Stimulated activated CD8-positive, alpha-beta memory T cell treated with anti-CD3 and anti-CD28 coated beads, Interleukin-2, amount 100 ng/mL, for 1 hour (primary cell): ENCODE measurements at regions not wholly inside any gene's neighbourhood (a gene's known extent, or its start where the extent isn't known, plus 50 kb on each side); places are given as distances from the start of the nearest gene placed in this dataset.
"Not testable (repeated sequence)": the region's sequence is repeated elsewhere in the genome, so short reads cannot be mapped to it uniquely, and the experiment has no call there.

Experiments used
- DNase-seq, 2 donors: peaks; one replicate each; pipeline ENCODE4 v3.0.0-alpha.2; 2020; ENCODE audit warnings: low read depth in 2 of 2

DNA sequence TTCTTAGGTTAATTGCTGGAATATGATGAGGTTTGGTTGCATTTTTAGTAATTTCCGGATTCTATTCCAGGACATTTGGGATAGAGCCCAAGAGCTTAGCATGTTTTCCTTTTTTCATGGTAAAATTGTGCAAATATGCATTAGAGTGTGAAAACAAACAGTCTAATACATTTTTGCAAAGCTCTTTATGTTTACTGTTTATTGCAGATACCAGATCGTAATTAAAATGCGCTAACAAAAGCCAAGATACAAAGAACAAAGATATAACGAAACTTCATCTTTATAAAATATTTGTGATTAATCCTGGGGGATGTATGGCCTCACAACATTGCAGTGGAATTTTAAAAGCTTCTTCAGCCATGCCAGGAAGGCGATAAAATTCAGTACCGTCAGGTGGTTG lies 94.5 kb upstream of the TBC1D5 start:
- DNase-seq, result no peak

DNA sequence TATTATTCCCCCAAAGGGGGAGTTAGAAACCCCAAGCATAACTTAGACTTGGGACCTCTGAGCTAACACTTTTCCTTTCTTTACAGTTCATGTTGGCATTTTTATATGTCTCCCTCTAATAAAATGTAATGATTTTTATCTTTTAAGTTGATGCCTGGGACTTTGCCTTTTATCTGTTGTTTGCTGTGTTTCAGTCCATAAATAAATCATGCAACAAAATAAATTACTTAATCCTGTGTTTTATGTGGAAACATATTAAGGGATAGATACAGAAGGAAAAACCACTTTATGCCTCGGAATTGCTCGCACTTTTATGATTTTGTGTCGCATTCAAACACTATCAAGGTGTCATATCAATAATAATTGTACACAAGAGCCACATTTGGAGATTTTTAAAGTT lies 93.7 kb upstream of the TBC1D5 start:
- no peak for DNase-seq

DNA sequence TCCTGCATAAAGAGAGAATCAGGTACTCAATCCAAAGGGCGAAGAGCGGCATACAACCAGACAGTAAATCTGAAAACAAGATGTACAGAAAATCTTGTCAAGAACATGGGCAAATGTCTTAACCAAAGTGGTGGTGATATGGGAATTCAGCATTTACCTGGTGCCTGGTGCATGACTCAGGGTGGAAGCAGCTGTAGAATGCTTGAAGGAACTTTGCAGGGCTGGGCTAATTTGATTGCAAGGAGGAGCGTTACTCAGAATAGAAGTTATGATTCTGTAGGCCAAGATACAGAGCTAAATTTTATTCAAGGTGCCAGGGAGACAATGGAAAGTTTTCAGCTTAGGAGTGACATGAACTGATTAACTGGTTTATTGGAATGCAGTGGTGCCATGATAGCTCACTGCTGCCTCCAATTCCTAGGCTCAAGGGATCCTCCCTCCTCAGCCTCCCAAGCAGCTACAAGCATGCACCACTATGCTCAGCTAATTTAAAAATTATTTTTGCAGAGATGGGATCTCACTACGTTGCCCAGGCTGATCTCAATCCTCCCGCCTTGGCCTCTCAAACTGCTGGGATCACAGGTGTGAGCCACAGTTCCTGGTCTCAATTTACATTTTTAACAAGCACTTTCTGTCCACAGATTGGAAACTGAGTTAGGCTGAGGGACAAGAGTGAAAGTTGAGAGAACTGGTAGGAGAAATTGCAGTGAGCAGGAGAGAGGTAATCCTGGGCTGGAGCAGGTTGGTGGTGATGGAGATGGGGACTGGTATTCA lies 91.5 kb upstream of the TBC1D5 start:
- DNase-seq, result no peak

DNA sequence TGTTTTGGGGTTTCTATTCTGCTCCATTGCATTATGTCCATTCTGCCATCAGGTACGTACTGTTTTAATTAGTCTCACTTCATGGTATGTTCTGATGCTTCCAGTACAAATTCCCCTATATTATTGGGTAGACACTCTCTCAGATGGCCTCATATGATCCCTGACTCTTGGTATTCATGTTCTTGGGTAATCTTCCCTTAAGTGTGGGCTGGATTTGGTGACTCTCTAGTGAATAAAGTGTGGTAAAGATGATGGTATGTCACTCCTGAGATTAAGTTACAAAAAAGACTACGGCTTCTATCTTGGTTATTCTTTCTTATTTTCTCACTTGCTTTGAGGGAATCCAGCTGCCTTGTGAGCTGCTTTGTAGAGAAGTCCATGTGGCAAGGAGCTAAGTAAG lies 89.6 kb upstream of the TBC1D5 start:
- no peak for DNase-seq

DNA sequence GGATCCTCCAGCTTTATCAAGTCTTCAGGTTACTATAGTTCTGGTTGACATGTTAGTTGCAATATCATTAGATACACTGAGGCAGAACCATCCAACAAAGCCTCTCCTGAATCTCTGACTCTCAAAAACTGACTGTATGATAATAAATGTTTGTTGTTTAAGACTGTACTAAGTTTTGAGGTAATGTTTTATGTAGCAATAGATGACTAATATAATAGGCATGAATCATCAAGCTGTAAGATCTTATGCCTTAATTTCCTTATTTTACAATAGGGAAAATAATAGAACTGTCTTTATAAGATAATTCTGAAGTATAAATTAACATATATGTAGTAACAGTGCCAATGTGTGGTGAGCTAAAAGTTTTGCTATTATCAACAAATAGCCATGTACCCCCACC lies 88.9 kb upstream of the TBC1D5 start:
- DNase-seq, result no peak

DNA sequence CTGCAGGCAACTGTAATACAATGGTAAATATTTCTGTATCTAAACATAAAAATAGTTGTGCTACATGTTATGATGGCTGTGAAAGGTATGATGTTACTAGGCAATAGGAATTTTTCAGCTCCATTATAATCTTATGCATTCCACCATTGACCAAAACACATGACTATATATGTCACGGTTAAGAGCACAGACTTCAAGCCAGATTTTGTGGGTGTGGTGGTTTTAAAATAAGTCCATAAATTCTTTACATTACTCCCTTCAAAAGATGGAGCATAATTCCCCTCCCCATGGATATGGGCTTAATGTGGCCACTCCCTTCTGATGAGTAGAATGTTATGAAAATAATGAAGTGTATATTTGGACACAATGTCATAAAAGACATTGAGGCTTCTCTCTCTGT lies 88.4 kb upstream of the TBC1D5 start:
- no peak for DNase-seq

DNA sequence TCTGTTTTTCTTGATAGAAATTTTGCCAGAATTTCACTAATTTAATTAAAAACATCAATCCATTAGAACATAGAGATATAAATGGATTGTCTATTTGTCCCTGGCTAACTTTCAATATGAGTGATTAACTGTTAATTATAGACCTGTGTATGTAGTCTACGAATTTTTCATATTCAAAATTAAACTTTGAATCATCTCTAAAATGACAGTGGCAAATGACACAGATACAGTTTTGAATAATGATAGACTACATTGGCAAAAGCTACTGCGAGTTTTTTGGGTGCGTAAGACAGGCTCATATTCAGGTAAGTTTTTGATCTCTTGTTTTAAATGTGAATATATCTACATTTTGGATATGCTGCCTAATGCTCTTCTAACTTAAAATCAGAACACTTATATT lies 86.0 kb upstream of the TBC1D5 start:
- DNase-seq, result no peak

DNA sequence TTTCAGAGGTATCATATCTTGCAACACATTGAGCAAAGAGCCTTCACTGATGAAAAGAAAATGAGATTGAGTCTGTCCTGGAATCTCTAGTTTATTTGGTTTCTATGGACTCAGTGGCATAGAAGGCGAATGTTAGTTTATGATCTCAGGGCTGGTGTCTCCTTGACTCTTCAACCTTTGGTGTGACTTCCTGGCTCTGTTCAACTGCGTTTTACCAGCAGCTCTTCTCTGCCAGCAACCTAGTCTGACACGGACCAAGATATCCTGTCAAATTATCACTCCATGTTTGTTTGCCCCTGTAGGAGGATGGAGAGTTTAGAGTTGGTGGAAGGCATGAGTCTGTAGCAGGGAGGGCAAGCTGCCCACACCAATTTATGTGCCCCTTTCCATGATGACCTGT lies 82.9 kb upstream of the TBC1D5 start:
- no peak for DNase-seq

DNA sequence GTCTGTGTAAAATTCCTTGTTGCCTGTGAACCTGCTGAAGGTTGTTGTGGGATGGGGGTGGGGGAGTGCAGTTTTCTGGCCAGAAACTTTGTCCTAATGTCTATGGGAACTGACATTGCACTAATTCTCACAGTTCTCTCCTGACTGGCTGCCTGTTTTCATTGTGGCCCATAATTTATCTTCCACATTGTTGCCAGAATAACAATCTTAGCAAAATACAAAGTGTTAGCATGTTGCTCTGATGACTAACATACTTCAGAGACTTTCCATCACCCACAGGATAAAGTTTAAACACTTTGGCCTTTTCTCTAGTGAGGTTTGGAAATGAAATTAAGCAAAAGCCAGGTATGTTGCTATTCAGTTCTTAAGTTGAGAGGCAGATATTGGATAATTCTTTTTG lies 81.4 kb upstream of the TBC1D5 start:
- no peak for DNase-seq

DNA sequence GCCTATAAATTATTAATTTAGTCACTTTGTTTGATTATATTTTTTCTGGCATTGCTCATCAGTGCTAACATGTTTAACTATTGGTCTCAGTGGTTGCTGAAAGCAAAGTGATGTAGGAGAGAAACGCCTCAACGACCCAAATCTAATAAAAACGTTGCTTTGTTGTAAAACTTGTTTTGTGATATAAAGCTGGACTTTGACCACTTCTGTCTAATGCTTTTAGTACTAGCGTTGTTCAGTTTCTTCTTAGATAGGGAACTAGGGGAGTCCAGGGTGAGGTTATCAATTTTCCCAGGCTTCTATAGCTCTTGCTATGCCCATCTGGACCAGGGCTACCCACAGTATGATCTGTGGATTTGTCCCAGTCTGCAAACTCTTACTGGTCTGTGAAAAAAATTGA lies 80.6 kb upstream of the TBC1D5 start:
- no peak for DNase-seq

DNA sequence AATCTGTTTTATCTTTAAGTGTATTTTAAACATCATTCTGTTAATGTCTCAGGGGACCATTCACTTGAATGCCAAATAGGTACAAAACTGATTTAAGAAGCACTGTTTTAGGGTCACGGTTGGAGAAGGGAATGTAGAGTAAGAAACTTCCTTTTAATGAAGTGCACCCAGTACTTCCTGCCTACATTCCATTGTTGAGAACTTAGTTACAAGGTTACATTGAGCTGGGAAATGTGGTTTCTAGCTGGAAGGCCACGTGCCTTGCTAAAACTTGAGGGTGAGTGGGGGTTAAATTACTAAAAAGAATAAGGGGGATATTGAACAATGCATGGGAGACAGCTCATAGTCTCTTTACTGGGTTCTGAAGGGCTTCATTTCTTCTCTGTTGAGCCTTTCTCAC lies 78.3 kb upstream of the TBC1D5 start:
- DNase-seq, result no peak

DNA sequence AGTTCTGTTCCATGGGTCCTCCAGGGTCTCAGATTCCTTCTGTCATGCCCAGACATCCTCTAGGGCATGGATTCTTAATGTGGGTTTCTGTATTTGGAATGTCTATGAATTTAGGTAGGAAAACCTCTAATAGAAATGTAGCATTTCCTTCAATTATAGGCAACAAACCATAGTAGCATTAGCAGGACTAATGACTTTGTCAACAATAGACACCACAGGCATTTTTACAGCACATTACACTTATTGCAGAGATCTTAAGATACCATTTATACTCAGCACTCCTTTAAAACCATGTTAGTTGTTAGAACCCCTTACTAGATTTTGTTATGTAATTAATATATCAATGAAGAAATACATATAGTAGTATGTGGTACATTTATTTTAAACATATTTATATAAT lies 77.8 kb upstream of the TBC1D5 start:
- DNase-seq, result no peak

DNA sequence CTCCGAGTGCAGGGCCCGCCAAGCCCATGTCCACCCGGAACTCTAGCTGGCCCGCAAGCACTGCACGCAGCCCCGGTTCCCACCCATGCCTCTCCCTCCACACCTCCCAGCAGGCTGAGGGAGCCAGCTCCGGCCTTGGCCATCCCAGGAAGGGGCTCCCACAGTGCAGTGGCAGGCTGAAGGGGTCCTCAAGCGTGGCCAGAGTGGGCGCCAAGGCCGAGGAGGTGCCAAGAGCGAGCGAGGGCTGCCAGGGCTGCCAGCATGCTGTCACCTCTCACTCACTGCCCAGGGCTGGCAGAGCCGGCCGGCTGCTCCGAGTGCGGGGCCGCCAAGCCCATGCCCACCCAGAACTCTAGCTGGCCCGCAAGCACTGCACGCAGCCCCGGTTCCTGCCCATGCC lies 75.5 kb upstream of the TBC1D5 start:
- not testable (repeated sequence) for DNase-seq

DNA sequence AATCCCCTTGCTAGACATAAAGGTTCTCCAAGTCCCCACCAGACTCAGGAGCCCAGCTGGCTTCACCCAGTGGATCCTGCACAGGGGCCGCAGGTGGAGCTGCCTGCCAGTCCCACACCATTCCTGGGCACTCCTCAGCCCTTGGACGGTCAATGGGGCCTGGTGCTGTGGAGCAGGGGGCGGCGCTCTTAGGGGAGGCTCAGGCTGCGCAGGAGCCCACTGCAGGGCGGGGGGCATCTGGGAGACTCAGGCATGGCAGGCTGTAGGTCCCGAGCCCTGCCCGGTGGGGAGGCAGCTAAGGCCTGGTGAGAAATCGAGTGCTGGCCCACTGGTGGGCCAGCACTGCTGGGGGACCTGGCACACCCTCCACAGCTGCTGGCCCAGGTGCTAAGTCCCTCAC lies 75.1 kb upstream of the TBC1D5 start:
- DNase-seq, result no peak

DNA sequence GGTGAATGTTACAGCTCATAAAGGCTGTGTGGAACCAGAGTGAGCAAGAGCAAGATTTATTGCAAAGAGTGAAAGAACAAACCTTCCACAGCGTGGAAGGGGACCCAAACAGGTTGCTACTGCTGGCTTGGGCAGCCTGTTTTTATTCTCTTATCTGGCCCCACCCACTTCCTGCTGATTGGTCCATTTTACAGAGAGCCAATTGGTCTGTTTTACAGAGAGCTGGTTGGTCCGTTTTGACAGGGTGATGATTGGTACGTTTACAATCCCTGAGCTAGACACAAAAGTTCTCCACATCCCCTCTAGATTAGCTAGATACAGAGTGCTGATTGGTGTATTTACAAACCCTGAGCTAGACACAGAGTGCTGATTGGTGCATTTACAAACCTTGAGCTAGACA lies 74.4 kb upstream of the TBC1D5 start:
- DNase-seq, result not testable (repeated sequence)

DNA sequence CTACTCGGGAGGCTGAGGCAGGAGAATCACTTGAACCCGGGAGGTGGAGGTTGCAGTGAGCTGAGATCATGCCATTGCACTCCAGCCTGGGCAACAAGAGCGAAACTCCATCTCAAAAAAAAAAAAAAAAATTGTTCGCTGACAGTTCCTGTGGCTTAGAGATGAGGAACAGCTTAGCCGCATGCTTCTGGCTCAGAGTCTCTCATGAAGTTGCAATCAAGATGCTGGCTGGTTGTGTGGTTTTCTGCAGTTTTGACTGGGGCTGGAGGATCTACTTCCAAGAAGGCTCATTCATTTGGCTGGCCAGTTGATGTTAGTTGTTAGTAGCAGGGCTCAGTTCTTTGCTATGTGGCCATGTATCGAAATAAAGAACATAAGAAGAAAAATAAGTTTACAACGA lies 69.9 kb upstream of the TBC1D5 start:
- not testable (repeated sequence) for DNase-seq

DNA sequence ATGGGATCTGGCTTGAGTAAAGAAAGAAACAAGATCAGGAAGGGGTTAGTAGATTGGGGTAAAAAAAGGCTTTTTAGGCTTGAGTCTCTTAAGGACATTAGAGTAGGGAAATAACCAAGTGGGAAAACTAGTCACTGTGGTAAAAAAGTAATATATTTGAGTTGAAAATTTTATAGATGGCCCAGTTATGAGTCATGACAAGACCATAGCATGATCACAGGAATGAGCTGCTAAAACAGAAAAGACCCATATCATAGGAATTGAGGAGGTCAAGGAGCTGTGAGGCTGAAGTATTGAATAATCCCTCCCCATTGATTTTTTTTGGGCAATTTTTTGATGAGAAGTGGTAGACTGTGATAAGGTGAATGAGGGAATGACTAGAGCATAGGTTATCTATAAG lies 69.2 kb upstream of the TBC1D5 start:
- no peak for DNase-seq

DNA sequence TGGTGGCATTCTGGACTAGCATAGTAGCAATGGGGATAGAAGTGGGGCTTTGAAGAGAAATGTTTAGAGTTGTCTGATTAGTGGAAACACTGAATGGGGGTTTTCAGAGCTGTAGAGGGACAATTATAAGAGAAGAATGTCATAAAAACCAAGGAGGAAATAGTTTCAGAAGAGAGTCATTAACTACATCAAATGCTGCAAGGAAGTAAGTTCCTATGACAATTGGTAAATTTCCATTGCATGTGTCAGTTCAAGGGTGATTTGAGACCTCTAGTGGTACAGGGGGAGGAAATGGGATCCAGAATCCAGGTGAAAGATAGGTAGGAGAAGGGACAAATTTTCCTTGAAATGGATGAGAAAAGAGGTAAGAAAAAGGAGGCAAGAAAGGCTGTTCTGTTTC lies 68.3 kb upstream of the TBC1D5 start:
- no peak for DNase-seq

DNA sequence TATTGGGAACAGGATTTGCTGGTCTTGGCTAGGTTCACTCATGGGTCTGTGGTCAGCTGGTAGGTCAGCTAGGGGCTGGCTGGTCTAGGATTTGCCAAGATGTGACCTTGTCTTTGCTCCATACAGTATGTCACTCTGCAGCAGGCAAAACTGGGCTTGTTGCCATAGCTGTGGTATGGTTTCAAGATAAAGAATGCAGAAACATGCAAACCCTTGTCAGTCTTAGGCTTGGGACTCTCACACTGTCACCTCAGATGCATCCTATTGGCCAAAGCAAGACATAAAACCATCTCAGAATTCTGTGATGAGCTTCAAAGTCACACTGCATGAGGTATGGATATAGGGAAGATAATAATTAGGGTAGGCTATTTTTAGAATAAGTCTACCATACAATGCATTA lies 66.6 kb upstream of the TBC1D5 start:
- DNase-seq, result no peak

DNA sequence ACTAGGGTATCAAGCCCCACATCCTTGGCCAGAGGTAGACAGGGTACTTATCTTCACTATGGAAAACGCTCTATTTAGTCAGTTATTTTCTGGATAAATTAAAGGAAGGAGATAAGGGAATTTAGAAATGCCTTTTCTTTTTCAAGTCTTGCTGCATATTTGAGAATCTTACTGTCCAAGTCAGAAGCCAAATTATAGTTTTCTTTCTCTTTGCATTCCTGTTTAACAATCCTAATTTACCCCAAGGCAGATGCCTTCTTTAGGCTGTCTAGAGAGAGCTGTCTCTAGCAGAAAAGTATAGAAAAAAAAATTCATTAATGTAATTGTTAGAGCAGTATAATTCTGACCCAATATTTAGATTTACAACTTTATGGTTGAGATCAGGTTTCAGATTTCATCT lies 64.4 kb upstream of the TBC1D5 start:
- no peak for DNase-seq

DNA sequence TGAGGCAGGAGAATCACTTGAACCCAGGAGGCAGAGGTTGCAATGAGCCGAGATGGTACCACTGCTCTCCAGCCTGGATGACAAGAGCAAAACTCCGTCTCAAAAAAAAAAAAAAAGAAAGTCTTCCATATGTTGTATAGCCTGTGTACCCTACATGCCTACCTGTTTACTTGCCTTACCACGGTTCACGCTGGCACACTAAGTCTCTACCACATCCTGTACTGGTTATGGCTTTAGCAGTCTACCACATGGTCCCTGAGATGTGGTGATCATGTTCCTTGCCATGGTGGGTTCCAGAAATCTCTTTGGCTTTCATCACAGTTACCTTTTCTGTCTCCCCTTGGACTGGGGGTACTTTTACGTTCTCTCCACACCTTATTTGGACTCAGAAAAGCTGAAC lies 63.8 kb upstream of the TBC1D5 start:
- no peak for DNase-seq

DNA sequence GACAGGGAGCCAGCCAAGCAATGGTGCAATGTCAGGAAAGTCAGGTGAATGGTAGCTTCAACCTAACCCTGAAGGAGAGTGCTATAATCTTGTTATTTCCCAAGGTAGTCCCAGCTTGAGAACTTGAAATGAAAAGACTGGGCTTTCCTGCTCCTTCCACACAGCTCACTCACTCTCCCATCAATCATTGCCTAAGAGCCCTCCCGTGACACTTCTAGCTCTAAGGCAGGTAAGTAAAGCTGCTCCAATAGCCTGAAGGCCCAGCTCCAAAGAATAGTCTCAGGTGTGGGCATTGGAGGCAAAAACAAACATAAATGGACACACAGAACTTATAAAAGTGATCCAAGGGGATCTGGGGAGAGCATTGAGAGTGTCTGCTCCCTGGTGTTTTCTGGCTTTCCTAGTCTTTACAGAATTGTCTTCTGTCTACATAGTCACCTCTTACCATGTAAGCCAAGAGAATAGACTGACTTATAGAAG lies 63.1 kb upstream of the TBC1D5 start:
- no peak for DNase-seq

DNA sequence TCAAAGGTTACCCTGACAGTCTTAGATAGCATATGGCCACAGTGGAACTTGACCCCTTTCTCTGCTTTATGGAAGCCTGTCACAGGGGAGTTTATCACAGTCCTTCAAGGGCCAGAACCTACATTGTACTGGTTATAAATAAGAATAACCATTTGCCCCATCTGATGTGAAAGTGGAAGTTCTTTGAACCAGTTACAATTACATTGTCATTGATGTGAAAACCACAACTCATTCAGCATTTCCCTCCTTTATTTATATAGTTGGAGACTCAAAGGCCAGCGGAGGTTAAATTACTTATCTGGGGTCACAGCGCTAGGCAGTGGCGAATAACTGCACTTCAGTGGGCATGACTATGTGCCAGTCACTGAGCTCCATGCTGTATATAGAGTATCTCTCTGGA lies 60.5 kb upstream of the TBC1D5 start:
- DNase-seq, result no peak

DNA sequence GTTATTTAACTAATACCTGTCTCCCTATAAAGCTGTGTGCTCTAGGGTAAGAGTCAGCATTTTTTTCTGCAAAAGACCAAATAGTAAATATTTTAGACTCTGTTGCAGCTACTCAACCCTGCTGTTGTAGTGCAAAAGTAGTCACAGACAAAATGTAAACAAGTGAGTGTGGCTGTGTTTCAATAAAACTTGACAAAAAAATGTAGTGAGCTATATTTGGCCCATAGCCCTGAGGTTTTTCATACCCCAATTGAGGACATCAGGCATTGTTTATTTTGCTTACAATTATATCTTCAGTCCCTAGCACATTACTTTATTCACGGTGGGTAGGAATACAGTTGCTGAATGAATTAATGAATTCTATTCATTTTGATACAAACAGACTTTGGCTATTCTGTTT lies 58.7 kb upstream of the TBC1D5 start:
- DNase-seq, result no peak
